SK-N-SH treated with all-trans-retinoic acid at 6 μM for 48 hours (cell line): ENCODE measurements at regions not wholly inside any gene's neighbourhood (a gene's known extent, or its start where the extent isn't known, plus 50 kb on each side); places are given as distances from the start of the nearest gene placed in this dataset.

Experiments
- CREB5 ChIP-seq: fragments of 250-450 bp; sonication (Bioruptor Pico); IDR thresholded peaks from 2 replicates; pipeline ENCODE4 v1.5.1; 2020; ENCODE audit warnings: low read depth, mild to moderate bottlenecking, moderate library complexity
- OSR1 ChIP-seq: fragments of 250-450 bp; sonication (Bioruptor Pico); IDR thresholded peaks from 2 replicates; pipeline ENCODE4 v1.8.0; 2022; ENCODE audit warnings: moderate library complexity, mild to moderate bottlenecking, inconsistent platforms
- PATZ1 ChIP-seq: fragments of 250-450 bp; sonication (Bioruptor Pico); IDR thresholded peaks from 2 replicates; pipeline ENCODE4 v1.8.0; 2020; ENCODE audit warnings: mild to moderate bottlenecking, moderate library complexity, borderline replicate concordance
- ZNF8 ChIP-seq: fragments of 450-650 bp; formaldehyde crosslinking; IDR thresholded peaks from 2 replicates; pipeline ENCODE4 v1.5.0; 2020; ENCODE audit warnings: mild to moderate bottlenecking, moderate library complexity

GRCh38 chr1:181179987-181180365 lies 91.5 kb downstream of the IER5 start:
- TF ChIP-seq PATZ1 (CRISPR knock-in tag) (no peak), CREB5 (CRISPR knock-in tag) (no peak), OSR1 (CRISPR knock-in tag) (no peak), ZNF8 (CRISPR knock-in tag) (no peak)
